SU-DHL-6 (cell line): ENCODE measurements at regions not wholly inside any gene's neighbourhood (a gene's known extent, or its start where the extent isn't known, plus 50 kb on each side); places are given as distances from the start of the nearest gene placed in this dataset.

Source experiments
- CTCF ChIP-seq: fragments of 200-600 bp; sonication (generic); IDR thresholded peaks from one replicate; pipeline ENCODE4 v1.5.1; 2017; ENCODE audit warnings: antibody characterized with exemption, mild to moderate bottlenecking, low read length, moderate library complexity; ENCODE audit not compliant: insufficient read depth, poor library complexity, severe bottlenecking
- EZH2phosphoT487 ChIP-seq: fragments of 200-600 bp; sonication (generic), shearing (Covaris generic); conservative IDR thresholded peaks from 2 replicates; pipeline ENCODE4 v1.6.1; 2018; ENCODE audit warnings: mild to moderate bottlenecking, antibody characterized with exemption, low read length, moderate library complexity, mixed read lengths

GRCh38 chr4:126560794-126561193, 1072.0 kb upstream of the INTU start:
- TF ChIP-seq CTCF (no peak), EZH2phosphoT487 (no peak)
